ENCODE measurements at regions not wholly inside any gene's neighbourhood (a gene's known extent, or its start where the extent isn't known, plus 50 kb on each side); places are given as distances from the start of the nearest gene placed in this dataset.
"Not testable (repeated sequence)": the region's sequence is repeated elsewhere in the genome, so short reads cannot be mapped to it uniquely, and the experiment has no call there.

DNA sequence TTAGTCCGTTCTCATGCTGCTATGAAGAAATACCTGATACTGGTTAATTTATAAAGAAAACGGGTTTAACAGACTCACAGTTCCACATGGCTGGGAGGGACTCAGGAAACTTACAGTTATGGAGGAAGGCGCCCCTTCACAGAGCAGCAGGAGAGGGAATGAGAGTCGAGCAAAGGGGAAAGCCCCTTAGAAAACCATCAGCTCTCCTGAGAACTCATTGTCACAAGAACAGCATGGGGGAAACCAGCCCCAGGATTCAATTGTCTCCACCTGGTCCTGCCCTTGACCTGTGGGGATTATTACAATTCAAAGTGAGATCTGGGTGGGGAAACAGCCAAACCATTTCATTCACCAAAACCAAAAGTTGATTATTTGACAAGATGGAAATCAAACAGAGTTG is 101.8 kb downstream of the ATP6V0E2 start:
- not testable (repeated sequence) for H3K4me1 ChIP-seq, H3K36me3 ChIP-seq, H3K9me3 ChIP-seq, H3K27ac ChIP-seq, DNase-seq, H3K27me3 ChIP-seq, H3K4me3 ChIP-seq

DNA sequence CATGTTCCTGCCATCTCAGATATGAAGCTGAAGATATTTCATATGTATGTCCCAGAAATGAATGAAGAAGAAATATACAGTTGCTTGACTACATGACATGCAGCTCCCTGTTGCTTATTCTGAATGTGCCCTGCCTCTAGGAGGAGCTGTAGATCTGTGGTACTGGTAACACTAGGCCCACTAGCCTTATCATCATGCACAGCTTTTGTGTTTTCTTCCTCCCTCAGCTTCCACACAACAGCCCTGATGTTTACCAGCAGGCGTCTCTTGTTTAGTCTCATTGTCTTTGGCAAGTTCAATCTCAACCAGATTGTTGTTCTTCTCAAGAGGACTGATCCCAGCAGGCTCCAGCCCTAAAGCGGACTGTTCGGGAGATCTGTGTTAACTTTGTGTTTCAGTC is 104.8 kb downstream of the ATP6V0E2 start:
- H3K27ac ChIP-seq, H3K9me3 ChIP-seq, H3K4me1 ChIP-seq, H3K27me3 ChIP-seq, H3K4me3 ChIP-seq, DNase-seq, H3K36me3 ChIP-seq: not testable (repeated sequence)

DNA sequence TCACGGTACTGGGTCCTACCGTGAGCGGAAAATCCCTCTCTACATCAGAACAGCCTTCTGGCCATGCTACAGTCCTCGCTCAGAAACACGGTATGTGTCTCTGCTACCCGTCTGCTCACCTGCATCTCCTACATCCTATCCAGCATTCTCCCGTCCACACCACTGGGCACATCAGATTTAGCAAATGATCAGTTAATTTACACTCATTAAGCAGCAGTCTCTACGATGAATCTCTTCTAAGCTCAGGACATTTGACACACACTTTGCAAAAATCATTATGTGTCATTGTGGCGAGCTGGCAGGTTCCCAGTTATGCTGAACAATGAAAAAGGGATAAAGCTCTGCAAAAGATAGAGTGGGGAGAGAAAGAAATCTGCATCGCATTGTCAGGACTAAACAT is 105.2 kb downstream of the ATP6V0E2 start:
- H3K4me3 ChIP-seq, H3K27me3 ChIP-seq, DNase-seq, H3K36me3 ChIP-seq, H3K27ac ChIP-seq, H3K9me3 ChIP-seq, H3K4me1 ChIP-seq: not testable (repeated sequence)

DNA sequence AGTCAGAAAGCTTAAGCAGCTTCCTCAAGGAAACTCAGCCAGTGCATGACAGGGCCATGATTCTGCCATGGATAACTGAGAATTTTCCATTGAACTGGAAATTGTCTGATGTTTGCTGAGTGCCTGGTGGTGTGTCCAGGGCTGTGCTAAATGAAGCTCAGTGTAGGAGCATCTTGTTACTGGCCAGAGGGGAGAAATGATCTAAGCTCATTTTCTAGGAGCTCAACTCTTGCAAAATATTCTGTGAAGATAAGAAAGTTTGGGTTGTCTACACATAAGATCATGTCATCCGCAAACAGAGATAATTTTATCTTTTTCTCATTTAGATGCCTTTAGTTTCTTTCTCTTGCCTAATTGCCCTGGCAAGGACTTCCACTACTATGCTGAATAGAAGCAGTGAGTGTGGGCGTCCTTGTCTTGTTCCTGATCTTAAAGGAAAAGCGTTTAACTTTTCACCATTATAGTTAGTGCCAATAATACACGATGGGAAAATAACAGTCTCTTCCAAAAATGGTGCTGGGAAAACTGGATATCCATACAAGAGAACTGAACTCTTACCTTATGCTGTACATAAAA is 108.9 kb downstream of the ATP6V0E2 start:
- H3K9me3 ChIP-seq, H3K4me1 ChIP-seq, H3K27me3 ChIP-seq, H3K27ac ChIP-seq, H3K36me3 ChIP-seq, DNase-seq, H3K4me3 ChIP-seq: not testable (repeated sequence)

DNA sequence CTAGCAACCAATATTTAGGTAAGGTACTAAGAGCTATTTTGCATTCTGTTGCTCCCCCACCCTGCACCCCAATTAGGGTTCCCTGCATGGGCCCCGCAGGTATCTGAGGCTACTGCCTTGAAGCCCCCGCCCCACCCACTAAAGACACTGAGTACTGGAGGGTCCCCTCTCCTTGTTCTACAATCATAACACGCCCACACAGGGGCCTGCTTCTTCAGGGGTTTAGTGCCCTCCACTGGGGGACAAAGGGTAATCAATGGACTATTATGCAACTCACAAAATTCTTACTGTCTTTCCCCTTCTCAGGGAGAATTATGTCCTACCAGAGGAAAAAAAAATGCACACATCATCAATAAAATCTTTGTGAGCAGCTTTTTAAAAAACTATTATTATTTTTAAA is 113.1 kb downstream of the ATP6V0E2 start:
- H3K27me3 ChIP-seq, DNase-seq, H3K4me1 ChIP-seq, H3K9me3 ChIP-seq, H3K27ac ChIP-seq, H3K4me3 ChIP-seq, H3K36me3 ChIP-seq: not testable (repeated sequence)

DNA sequence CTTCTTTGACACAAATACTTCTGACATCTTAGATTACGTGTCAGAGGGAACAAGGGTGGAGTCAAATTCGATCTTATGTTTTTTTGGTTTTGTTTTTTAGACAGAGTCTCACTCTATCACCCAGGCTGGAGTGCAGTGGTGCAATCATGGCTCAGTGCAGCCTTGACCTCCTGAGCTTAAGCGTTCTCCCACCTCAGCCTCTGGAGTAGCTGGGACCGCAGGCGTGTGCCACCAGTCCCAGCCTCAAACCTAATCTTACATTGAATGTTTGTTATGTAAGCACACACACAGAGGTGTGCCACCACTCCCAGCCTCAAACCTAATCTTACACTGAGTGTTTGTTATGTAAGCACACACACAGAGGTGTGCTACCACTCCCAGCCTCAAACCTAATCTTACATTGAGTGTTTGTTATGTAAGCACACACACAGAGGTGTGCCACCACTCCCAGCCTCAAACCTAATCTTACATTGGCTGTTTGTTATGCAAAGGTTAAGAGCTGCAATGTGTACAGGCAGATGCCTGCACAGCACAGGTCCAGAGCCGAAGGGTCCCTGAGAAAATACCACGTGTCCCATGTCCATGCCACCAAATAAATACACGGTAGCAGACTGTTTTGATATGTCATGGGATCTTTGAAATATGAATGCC is 118.0 kb downstream of the ATP6V0E2 start:
- H3K27ac ChIP-seq, H3K9me3 ChIP-seq, DNase-seq, H3K4me1 ChIP-seq, H3K4me3 ChIP-seq, H3K27me3 ChIP-seq, H3K36me3 ChIP-seq: not testable (repeated sequence)

DNA sequence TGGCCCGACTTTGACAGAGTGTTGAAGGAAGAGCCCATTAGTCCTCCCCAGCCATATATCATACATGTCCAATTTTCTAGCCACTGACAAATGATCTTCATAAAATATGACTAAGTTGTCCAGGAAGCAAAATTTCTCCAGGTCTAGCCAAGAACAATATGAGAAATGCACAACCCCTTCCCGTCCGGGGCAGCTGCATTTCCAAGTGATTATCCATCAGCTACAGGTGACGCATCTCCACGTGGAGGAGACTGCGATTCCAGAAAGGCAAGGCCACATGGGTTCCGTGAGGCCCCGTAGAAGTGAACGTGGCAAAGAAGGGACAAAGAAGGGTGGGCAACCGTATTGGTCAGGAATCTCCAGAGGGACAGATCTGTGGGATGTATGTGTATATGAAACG is 118.6 kb downstream of the ATP6V0E2 start:
- H3K4me1 ChIP-seq, H3K27ac ChIP-seq, H3K4me3 ChIP-seq, H3K36me3 ChIP-seq, H3K9me3 ChIP-seq, H3K27me3 ChIP-seq, DNase-seq: not testable (repeated sequence)

DNA sequence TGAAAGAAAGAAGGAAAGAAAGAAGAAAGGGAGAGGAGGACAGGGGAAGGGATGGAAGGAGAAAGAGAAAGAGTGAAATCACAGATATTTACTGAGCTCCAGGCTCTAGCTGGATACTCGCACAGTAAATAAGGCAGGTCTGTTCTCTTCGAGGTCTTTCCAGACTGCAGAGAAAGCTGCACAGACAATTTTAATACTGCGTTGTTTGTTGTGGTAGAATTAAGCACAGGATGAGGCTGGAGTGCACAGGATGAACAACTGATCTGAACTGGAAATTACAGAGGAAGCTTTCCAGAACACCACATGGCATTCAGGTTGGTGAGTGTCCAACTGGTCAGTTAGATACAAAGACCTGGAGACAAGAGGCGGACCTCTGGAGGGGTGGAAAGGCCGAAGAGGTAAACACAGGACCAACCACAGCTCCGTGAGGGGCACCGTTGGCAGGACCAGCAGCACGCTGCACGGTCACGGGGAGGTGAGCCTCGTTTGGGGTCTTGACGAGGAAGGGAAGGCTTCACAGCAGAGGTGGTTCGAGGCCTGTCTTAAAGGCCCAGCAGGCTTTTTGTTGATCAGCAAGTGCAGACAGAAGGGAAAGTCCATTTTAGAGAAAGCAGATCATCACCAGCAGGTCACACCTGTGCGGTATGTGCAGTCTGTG is 121.7 kb downstream of the ATP6V0E2 start:
- not testable (repeated sequence) for H3K27me3 ChIP-seq, H3K36me3 ChIP-seq, H3K4me3 ChIP-seq, H3K9me3 ChIP-seq, H3K27ac ChIP-seq, DNase-seq, H3K4me1 ChIP-seq

DNA sequence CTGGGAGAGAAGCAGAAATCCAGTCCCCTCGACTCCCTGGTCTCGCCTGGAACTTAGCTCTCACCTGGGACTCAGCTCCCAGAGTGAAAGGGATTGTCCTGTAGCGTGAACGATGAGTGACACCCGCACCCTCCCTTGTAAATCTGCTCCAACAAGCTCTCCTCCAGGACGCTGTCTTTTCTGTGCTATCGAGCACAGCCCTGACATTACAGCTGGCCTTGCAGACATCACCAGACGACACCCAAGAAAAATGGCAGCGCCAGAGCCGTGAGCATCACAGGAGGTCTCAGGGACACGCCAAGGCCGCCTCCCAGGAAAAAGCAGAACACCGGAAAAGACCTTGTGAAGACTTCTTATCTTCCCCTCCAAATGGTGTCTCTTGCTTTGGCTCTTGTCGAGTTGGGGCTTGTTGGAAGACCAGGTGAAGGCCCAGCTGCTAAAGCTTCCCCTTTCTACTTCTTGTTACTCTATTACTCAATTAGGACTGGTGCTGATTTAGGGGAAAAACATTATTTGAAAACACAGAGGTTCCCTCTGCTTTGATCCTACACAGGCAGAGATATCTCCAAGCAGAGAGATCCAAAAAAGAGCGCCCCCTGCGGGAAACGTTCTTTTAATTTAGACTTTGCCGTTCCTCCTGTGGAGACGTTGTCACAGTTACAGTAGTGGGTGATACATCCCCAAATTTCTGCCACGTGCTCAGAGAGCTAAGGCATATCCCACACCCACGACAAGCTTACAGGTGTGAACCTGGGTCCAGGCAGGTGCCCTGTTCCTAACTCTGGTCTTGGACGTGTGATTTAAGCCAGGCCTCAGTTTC is 127.2 kb downstream of the ATP6V0E2 start:
- H3K4me3 ChIP-seq, H3K27me3 ChIP-seq, DNase-seq, H3K4me1 ChIP-seq, H3K9me3 ChIP-seq, H3K27ac ChIP-seq, H3K36me3 ChIP-seq: not testable (repeated sequence)

DNA sequence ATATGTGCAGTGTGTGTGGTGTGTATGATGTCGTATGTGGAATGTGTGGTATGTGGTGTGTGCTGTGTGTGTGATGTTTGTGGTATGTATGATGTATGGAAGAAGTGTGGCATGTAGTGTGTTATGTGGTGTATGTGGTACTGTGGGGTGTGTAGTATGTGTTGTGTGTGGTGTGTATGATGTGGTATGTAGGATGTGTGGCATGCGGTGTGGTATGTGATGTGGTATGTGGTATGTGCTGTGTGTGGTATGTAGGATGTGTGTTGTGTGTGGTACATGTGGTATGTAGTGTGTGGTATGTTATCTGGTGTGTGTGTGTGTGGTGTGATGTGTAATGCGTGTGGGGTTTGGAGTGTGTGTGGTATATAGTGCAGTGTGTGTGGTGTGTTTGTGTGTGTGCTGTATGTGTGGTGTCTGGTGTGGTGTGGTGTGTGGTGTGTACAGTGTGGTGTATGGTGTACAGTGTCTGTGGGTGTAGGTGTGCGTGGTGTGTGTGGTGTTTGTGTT is 129.6 kb downstream of the ATP6V0E2 start:
- no peak for TF ChIP-seq POLR2A (IDR thresholded peaks at IDR 0.05)
- TF ChIP-seq, protein P1, sequence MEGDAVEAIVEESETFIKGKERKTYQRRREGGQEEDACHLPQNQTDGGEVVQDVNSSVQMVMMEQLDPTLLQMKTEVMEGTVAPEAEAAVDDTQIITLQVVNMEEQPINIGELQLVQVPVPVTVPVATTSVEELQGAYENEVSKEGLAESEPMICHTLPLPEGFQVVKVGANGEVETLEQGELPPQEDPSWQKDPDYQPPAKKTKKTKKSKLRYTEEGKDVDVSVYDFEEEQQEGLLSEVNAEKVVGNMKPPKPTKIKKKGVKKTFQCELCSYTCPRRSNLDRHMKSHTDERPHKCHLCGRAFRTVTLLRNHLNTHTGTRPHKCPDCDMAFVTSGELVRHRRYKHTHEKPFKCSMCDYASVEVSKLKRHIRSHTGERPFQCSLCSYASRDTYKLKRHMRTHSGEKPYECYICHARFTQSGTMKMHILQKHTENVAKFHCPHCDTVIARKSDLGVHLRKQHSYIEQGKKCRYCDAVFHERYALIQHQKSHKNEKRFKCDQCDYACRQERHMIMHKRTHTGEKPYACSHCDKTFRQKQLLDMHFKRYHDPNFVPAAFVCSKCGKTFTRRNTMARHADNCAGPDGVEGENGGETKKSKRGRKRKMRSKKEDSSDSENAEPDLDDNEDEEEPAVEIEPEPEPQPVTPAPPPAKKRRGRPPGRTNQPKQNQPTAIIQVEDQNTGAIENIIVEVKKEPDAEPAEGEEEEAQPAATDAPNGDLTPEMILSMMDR (IDR thresholded peaks at IDR 0.05), result no peak
- DNase-seq, result no peak
- no peaks in the 10 kb centered on the region for H3K27me3 ChIP-seq
- H3K36me3 ChIP-seq, result no peaks in the 10 kb centered on the region
- no peaks in the 10 kb centered on the region for H3K9me3 ChIP-seq
- no peak overlapping the region for H3K27ac ChIP-seq
- no peak overlapping the region for H3K4me3 ChIP-seq
- H3K4me1 ChIP-seq, result no peaks in the 10 kb centered on the region

DNA sequence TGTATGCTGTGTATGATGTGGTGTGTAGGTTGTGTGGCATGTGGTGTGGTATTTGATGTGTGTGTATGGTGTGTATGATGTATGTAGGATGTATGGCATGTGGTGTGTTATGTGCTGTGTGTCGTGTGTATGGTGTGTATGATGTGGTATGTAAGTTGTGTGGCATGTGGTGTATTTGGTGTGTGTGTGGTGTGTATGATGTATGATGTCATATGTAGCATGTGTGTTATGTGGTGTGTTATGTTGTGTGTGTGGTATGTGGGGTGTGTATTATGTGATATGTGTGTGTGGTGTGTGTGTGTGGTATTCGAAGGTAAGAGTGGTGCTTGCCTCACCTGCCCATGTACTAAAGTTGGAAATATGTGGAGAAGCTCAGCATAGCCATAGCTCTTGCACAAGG is 130.2 kb downstream of the ATP6V0E2 start:
- not testable (repeated sequence) for H3K9me3 ChIP-seq, H3K4me3 ChIP-seq, H3K36me3 ChIP-seq, H3K27me3 ChIP-seq, DNase-seq, H3K27ac ChIP-seq, H3K4me1 ChIP-seq

DNA sequence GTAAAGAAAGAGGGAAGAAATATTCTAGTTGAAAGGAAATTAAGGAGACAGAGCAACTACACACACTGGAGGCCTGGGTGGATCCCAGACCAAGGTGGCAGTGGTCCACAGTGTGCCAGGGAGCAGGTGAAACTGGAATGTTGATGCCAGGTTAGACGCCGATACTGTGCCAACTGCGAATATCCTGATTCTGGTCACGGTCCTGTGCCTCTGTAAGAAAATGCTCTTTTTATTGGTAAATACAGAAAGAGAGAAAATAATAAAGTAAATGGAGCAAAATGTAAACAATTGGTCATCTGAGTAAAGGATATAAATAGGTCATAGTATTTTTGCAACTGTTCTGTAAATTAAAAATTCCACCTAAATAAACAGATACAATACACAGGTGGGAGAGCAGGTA is 131.1 kb downstream of the ATP6V0E2 start:
- H3K27me3 ChIP-seq, H3K27ac ChIP-seq, H3K4me3 ChIP-seq, DNase-seq, H3K36me3 ChIP-seq, H3K4me1 ChIP-seq, H3K9me3 ChIP-seq: not testable (repeated sequence)

DNA sequence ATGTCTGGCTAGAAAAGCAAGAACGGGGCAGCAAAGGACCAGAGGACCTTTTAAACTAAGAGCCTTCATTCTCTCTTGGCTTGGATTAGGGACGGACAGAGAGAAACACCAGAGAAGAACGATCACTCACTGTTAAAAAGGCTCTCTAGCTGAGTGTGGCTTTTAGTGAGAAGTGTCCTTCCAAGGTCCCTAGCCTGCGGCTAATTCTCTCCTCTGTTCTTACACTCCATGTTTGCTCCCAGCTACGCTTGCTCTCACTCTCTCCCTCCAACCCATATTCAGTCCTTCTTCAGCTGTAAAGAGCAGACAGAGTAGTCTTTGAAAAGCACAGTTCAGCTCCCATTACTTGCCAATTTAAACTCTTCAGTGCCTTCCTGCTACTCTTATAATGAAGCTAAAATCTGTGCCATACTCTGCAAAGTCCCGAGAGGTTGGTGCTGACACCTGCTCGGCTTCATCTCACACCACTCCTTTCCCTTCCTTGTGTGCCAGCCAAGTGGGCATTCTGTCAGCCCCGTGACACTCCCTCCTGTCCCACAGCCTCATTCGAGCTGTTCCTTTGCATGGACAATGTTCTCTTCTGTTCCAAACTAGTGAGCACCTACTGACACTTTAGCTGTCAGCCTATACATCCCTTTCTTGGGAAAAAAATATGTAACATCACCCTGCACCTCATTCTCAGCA is 136.0 kb downstream of the ATP6V0E2 start:
- H3K36me3 ChIP-seq, H3K27ac ChIP-seq, H3K4me1 ChIP-seq, H3K9me3 ChIP-seq, H3K27me3 ChIP-seq, DNase-seq, H3K4me3 ChIP-seq: not testable (repeated sequence)

Measured in Peyer's patch (tissue), 4 donors.